DMS153 (cell line): ENCODE measurements at regions not wholly inside any gene's neighbourhood (a gene's known extent, or its start where the extent isn't known, plus 50 kb on each side); places are given as distances from the start of the nearest gene placed in this dataset.

Source experiments
- DNase-seq: peaks from one replicate; lab custom pipeline; 2025; lab: John Stamatoyannopoulos, UW

DNA sequence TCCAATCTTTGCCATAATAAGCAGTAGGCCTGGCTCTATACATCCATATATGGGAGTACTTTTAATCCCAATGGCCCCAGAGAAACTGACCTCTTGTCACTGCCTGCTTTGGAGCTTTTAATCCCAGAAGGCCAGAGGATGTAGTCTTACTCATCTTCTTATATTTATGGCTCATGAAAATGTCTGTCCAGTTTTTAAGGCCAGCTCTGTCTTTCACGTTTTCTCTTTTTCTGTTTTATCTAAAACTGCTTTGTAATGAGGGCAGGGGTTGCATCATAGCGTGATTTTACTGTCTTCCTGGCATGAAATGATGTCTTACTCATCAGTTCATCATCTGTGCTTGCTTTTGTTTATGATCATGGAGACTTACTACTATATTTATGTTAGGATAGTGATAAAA is 1094.9 kb downstream of the MAT2B start:
- DNase-seq = no peak

DNA sequence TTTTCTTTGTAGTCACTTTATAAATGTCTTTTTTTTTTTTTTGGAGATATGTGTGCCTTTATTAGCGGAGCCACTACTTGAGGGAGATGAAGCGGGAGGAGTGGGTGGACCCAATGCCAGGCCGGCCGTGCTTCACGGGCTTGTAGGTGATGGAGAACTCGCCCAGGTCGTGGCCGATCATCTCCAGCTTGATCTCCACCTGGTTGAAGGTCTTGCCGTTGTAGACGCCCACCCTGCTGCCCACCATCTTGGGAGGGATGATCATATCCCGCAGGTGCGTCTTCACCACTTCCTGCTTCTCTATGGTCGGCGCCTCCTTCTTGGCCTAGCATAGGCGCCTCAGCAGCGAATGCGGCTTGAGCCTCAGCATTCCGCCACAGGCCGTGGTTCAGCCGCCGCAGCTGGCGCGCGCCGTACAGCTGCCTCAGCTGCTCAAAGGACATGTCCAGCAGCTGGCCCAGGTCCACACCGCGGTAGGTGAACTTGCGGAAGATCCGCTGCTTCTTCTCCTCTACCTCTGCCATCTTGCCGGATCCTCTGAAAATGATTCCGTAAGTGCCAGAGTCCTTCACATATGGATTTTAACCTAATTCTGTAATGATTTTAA is 1095.6 kb downstream of the MAT2B start:
- DNase-seq = no peak

DNA sequence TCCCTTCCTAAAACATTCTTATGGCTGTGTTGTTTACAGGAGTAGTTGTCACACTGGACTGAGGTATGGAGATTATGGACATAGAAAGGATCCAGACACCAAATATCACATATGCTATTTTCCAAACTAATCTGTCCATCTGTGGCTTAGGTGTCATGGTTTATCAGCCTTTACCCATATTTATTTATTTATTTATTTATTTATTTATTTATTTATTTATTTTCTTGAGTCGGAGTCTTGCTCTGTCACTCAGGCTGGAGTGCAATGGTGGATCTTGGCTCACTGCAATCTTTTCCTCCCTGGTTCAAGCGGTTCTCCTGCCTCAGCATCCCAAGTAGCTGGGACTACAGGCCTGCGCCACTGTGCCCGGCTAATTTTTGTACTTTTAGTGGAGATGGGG is 1103.1 kb downstream of the MAT2B start:
- no peak for DNase-seq

DNA sequence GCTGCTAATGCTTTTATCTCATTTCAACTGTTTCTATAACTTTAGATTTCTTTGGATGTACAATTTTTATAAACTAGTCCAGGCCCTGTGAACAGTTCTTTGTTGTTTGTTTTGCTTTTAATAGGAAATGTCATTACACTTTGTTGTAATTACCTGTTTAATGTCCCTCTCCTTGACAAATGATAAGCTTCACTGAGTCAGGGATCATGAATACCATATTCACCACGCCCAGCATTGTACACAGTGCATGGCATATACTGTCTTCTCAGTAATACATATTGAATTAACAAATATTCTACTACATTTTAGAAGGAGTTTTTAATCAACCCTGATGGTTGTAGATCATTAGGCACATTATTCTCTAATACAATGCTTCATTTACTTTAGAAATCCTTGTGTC is 1105.0 kb downstream of the MAT2B start:
- no peak for DNase-seq

DNA sequence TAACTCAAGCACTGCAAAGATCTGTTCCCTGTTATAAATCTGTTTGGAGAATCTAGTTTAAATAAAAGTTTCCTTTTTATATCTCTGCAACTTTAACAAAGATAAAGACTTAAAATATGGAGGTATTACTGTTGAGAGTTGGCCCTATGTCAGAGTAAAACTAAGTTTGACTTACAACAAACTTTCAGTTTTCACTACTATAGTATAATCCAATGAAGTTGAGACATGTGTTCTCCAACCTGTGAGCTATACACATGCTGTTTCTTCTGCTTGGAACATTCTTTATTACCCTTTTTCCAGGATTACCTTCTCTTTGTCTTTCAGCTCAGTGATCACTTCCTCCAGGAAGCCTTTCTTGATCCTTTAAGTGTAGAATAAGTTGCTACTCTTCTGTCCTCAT is 1109.3 kb downstream of the MAT2B start:
- DNase-seq = no peak

DNA sequence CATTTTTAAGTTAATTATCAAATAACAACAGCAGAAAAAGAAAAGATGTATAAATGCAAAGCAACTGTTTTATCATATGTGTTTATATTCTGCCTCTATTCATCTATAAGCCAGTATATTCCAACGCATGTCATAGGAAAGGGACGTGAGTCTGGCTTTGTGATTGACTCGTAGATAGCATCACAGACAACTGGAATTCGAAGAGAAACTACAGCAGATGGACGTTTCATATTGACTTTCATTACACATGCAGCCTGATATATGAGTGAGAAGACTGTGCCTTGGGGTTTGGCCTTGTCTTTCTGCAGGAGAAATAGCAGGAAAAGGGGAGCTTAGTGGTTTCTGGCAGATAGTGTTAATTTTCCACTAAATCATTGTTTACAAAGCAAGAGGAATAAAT is 1111.9 kb downstream of the MAT2B start:
- no peak for DNase-seq

DNA sequence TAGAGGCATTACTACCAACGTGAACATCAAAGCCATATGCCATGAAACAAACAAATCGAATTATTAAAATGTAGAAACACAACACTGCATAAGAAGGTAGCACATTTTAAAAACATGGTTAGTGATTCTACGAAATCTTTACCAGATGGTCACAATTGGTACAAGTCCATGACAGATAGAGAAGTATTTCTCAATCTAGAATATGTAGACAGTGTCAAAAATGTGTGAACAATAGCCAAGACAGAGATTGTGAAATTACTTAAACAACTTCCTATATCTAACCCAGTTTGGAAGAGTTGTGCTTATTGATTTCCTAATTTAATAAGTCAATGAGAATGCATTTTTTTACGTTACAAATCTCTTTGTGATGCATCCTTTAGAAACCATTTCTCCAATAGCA is 1121.6 kb downstream of the MAT2B start:
- no peak for DNase-seq

DNA sequence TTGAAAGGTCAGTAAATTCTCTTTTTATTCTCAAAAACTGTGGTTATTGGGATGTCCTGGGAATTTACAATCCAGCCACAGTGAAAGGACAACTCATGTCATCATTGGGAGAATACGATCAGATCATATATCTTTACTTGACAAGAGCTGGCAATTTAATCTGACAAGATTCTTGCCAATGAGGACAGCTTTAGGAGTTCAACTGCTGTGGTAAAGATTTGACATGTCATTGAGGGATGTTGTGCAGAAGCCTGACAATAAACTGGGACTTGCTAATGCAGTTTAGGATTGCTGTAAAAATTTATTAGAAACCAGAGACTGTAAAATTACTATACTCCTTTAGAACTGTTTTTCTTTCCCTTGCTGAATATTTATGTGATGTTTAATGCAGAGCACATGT is 1131.0 kb downstream of the MAT2B start:
- DNase-seq = no peak

DNA sequence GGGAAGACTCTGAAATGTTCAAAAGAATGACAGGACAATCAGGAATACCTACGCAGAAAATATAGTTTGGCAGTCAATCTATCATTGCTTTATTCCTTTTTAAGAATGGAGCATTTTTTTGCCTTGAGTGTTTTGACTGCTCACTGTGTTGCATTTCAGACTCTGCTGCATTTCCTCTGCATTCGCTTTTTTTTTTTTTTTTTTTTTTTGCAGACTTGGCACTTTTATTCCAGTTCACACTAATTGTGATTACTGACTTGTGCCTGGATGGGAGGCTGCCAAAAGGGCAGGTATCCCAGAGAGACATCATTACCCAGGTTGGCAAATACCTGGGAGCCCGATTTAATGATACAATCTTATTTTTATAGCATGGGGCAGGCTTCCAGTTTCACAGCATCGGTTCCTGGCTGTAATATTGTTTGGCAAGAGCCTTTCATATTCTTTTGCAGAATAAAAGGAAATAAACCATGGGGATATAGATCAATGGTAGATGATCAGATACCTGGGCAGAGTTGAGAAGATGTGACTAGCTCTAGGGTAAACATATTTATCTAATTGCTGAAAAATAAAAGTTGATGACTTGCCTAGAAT is 1132.6 kb downstream of the MAT2B start:
- no peak for DNase-seq

DNA sequence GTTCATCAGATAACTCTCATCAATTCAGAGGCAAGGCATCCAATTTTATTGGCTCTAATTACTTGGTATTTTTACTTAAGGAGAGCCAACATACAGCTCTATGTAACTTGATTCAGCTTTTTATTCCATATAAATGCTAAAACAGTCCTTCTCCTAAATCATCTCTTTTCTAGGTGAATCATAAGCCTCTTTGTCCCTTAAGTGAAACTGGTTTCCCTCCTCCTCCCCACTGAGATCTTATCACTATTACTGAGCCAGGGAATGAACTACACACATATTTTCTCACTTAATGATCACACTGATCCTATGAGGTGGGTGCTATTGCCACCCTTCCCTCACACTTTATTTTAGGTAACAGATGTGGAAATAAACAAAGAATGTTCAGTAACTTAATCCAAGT is 1143.8 kb downstream of the MAT2B start:
- no peak for DNase-seq

DNA sequence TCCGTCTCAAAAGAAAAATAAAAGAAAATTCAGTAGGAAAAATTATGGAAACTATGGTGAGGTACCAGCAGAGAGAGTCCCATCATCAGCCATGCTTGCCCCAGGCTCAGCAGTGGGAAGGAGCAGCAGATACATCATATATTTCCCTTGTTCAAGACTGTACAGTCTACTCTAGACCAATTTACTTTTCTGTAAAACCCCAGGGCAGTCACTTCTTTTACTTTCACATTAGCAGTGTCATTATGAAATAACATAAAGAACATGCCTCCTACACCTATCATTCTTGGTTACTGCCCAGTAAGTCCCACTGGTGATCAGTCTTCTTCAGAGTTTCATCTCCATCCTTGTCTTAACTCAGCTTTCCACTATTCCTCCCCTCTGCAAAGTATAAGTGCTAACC is 1145.0 kb downstream of the MAT2B start:
- no peak for DNase-seq

DNA sequence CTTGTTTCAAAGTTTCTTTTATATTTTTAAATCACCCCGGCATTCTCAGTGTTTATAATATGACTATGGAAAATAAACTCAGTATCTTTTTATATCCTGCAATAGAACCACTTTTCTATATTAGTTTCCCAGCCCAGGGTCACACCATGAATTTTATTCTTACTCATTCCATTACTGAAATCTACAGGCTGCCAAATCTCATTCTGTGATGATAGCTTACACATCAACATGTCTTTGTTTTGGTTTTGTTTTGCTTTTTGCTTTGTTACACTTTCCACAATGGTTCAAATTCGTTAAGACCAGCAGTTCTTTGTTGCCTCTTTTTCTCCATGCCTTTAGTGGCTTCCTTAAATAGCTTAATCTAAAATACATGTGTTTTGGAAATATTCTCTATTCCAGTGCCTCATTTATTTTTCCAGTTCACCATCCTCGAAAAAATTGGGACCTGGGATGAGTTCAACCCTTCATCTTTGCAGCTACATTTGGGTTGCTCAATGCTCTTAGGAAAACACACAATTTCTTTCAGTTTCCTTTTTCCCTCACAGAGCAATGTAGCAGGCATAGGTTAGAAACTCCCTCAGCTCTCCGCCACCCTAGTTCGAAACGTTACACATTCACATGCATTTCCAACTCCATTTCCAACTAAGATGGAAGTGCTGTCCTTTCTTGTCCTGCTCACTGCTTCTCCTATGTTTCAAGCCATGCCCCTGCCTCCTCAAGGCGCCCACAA is 1146.3 kb downstream of the MAT2B start:
- no peak for DNase-seq

DNA sequence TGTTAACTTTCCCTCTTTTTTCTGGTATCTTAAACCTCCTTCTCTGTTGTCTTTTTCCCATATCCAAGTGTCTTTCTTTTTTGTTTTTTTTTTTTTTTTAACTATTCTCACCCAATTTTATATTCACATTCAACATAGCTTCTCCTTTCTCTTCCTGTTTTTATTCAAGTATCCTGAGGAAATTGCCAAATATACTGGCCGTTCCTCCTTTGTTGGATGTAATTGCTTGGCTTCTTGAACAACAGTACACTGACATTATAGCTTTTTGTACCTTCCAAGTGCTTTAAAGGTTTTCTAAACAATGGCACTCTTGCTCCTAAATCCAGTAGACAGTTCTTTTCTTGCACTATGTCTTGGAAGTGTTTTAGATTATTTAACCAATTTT is 1146.8 kb downstream of the MAT2B start:
- DNase-seq = no peak

DNA sequence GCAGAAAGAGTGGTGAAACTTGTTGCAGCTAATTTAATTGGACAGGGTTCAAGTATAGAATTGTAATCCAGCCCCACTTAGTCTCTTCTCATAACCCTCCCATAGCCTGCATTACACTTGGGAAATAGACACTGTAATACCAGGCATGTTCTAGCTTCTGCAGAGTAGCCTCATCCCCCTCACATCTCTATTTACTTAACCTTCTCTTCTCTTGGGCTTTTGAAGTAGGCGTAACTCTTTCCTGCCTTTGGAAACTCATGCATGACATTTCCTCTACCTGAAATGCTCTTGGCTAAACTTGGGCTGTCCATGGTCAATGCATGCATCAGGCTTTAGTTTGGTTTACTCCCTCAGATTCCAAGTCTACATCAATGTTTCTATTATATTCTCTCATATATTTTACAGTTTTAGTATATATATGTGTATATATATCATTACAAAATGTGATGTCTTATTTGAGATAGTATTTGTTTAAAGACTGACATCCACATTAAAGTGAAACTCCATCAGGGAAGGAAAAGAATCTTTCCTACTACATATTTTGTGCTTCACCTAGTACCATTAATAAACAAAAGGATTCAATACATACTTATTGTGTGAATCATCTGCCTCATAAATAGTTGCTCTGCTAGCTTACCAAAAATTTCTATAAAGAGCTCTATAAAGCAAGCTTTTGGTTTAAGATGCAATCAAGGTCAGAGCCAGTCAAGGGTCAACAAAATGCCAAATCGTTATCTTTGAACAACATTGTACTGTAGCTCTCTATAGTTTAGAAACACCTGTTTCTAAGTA is 1158.0 kb downstream of the MAT2B start:
- no peak for DNase-seq

DNA sequence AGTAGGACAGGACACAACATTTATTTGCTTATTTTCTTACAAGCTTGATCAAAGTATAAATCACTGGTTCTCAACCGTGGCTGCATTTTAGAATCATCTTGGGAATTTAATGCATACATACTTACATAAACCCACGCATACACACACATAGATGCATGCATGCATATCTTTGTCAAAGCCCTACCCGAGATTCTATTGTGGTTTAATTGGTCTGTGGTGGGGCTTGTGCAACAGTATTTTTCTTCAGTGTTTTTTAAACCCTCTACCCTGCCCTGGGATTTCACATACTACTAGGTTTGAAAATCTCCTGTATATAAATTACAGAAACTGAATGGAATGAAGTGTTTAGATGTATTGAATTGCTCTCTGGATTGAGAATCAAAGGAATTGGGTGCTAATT is 1166.2 kb downstream of the MAT2B start:
- no peak for DNase-seq

DNA sequence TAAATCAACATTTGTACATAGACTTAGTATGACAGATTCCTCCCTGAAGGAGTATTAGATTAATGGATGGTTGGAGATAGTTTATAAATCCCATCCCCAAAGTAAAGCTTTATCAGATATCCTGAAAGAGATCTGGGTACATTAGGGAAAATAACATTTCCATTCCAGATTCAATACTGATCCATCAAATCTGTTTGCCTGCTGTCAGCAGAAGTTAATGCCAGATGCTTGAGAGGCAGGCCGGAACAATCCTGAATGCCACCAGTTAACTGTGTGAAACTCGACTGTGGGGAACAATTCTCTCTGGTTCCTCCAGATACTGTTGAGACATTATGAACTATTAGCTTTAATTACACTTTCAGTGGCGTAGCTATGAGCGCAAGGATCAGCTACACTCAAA is 1166.8 kb downstream of the MAT2B start:
- no peak for DNase-seq

DNA sequence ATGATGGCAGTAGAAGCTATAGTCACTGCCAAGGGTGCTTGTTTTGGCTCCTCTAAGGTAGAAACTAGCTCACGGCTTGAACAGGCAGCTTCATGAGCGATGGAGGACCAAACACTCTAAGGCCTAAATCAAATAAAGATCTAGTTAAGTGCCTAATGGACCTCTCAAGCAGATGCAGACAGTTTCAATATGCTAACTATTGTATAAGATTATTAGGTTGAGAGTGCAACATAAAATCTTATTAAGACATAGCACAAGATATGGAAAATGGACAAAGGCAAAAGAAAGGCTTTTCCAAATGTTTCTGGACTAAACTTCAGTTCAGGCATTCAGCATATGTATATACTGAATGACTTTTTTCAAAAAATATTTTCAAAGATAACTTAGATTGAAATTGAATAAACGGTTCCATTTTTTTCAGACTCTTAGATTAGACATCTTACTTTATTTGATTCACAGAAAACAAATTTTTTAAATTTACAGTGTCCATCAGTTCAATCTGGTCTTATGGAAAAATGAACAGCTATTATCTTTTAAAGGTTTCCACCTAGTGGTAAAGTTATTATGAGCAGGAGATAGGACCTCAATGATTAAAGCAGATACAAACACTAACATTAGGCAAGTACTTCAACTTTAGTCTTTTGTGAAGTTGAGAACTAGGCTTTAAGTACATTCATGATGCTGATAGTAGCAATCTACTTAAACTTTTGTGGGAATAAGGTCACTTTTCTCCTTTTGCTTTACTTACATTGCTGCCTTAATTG is 1167.7 kb downstream of the MAT2B start:
- no peak for DNase-seq

DNA sequence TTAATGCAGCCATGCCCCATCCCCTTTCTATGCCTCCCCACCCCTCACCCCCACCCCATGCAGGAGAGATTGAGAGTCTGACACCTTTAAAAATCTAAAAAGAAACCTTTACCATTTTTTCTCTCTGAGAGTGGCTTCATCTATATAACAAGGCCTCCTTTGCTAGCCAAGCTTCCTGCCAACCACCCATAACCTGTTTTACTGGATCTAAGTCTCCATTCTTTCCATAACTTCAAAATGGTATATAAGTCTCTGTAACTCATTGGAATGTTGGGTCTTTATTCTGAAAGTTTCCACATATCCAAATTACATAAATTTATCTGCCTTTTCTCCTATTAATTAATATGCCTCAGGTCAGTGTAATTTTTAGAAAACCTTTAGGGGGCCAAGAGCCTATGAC is 1174.0 kb downstream of the MAT2B start:
- no peak for DNase-seq

DNA sequence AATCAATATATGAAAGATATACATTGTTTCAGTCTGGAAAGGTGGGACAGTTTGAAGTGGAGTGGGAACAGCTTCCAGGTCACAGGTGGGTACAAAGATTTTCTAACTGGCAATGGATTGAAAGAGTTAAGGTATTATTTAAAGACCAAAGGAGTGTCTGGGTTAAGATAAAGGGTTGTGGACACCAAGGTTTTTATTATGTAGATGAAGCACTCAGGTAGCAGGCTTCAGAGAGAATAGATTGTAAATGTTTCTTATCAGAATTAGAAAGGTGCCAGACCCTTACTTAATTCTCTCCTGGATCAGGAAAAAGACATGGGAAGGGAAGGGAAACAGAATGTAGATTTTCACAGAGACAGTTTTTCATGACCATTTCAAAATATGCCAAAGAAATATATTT is 1174.8 kb downstream of the MAT2B start:
- no peak for DNase-seq

DNA sequence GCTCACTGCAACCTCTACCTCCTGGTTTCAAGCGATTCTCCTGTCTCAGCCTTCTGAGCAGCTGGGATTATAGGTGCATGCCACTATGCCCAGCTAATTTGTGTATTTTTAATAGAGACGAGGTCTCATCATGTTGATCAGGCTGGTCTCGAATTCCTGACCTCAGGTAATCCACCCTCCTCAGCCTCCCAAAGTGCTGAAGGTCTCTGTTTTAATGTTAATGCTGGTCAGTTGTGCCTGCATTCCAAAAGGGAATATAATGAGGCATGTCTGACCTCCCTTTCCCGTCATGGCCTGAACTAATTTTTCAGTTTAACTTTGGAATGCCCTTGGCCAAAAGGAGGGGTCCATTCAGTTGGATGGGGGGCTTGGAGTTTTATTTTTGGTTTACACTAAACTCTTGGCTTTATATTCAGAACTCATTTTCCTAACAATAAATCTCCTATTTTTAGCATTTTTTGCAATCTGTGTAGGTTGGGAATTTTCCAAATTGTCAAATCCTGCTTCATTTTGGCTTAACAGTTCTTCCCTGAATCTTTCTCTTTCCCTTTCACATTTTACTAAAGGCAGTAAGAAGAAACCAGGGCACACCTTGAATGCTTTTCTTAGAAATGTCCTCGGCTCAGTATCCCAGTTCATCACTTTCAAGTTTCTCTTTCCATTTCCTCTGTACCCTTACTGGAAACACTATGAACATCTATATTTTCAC is 1175.5 kb downstream of the MAT2B start:
- DNase-seq = no peak

DNA sequence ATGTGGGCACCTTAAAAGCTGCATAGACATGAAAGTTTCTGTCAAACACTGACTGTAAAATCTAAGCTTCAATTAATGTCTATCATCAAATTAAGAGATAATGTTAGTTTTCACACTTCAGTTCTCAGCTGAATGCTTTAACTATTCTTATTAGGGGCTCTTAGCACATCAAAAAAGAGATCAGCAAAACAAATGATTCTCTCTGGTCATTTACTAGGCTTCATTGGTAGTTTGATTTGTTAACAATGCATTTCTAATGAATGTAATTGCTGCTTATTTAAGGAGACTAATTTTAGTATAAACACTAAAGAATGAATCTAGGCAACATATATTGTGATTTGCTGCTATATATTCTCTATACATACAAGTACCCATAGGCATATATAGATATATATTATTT is 1182.0 kb downstream of the MAT2B start:
- no peak for DNase-seq

DNA sequence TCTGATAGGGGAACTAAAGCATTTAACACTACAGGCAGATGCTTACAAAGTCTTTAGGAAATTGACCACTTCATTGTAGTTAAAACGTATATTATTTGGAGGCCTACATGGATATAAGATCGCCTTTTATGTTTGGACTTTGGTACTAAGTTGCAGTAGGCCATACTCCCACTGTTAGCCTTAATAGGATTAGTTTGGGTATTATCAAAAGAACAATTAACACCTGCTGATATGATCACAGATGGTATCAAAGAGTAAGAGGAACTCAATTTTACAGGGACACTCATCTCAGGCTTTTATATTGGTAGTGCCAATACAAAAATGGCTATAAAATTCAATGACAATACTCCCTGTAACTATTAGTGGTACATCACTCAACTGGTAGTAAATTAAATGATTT is 1183.0 kb downstream of the MAT2B start:
- DNase-seq = no peak
